ENCODE measurements at regions not wholly inside any gene's neighbourhood (a gene's known extent, or its start where the extent isn't known, plus 50 kb on each side); places are given as distances from the start of the nearest gene placed in this dataset.

DNA sequence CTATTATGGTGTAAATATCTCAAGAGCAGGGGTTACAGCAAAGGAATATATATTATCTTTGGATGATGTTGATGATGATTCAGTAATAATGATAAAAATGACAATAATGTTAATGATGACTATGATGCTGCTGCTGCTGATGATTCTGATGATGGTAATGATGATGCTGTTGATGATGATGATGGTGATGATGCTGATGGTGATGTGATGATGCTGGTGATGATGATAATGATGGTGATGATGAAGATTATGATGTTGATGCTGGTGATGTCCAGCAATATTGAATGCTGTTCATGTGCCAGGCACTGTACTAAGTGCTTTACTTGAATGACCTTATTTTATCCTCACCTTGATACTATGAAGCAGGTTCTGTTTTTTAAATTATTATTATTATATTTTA, 226.0 kb upstream of the ANKH start:
- TF ChIP-seq, protein P1, sequence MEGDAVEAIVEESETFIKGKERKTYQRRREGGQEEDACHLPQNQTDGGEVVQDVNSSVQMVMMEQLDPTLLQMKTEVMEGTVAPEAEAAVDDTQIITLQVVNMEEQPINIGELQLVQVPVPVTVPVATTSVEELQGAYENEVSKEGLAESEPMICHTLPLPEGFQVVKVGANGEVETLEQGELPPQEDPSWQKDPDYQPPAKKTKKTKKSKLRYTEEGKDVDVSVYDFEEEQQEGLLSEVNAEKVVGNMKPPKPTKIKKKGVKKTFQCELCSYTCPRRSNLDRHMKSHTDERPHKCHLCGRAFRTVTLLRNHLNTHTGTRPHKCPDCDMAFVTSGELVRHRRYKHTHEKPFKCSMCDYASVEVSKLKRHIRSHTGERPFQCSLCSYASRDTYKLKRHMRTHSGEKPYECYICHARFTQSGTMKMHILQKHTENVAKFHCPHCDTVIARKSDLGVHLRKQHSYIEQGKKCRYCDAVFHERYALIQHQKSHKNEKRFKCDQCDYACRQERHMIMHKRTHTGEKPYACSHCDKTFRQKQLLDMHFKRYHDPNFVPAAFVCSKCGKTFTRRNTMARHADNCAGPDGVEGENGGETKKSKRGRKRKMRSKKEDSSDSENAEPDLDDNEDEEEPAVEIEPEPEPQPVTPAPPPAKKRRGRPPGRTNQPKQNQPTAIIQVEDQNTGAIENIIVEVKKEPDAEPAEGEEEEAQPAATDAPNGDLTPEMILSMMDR (IDR thresholded peaks at IDR 0.05): no peak
- no peak for TF ChIP-seq POLR2A (IDR thresholded peaks at IDR 0.05)

Measured in testis (tissue), 2 donors.